SK-N-SH (cell line): ENCODE measurements at regions not wholly inside any gene's neighbourhood (a gene's known extent, or its start where the extent isn't known, plus 50 kb on each side); places are given as distances from the start of the nearest gene placed in this dataset.

Source experiments
- CTCF ChIA-PET: fragments of 300-600, 350-600 bp; formaldehyde crosslinking; extraction: SDS; loops from one replicate; lab custom pipeline; 2021; lab: Yijun Ruan, JAX
- POLR2A ChIA-PET: fragments of 350-600 bp; sonication (Branson Sonifier 250); formaldehyde crosslinking; extraction: SDS; loops from one replicate; lab custom pipeline; 2020; ENCODE audit warnings: antibody characterized with exemption, inconsistent platforms; lab: Yijun Ruan, JAX
- DNase-seq: peaks from one replicate; pipeline ENCODE4 v3.0.0; 2012
- H2AFZ ChIP-seq: fragments of 200-600 bp; sonication (generic); 2 replicates; pipeline ENCODE4 v1.8.1; 2016; ENCODE audit warnings: antibody characterized with exemption, mild to moderate bottlenecking, low read depth
- H3F3A ChIP-seq: fragments of 200-600 bp; sonication (generic); replicated peaks from 2 replicates; pipeline ENCODE3; 2016; ENCODE audit warnings: antibody characterized with exemption, mild to moderate bottlenecking; ENCODE audit not compliant: insufficient read depth
- H3K27ac ChIP-seq, 2 experiments: fragments of 200-500 bp in 1 of 2; fragments of 200-600 bp in 1 of 2; sonication (Bioruptor generic) in 1 of 2; sonication (generic), shearing (Covaris generic) in 1 of 2; 2 replicates each; pipeline versions ENCODE4 v1.5.1 to v1.6.1; 2014 to 2016; ENCODE audit warnings: low read depth in 2 of 2, inconsistent platforms in 1 of 2, low read length in 1 of 2, mild to moderate bottlenecking in 1 of 2, mixed read lengths in 1 of 2
- H3K27me3 ChIP-seq: fragments of 200-600 bp; sonication (generic), shearing (Covaris generic); 2 replicates; pipeline ENCODE4 v1.6.1; 2016; ENCODE audit warnings: mixed run types; ENCODE audit not compliant: insufficient read depth
- H3K36me3 ChIP-seq, 2 experiments: fragments of 200-500 bp in 1 of 2; fragments of 200-600 bp in 1 of 2; sonication (Bioruptor generic) in 1 of 2; sonication (generic) in 1 of 2; replicated peaks in 1 of 2; 2 replicates each; pipeline versions ENCODE3 to v1.5.1; 2014 to 2016; ENCODE audit warnings: low read length in 1 of 2, mild to moderate bottlenecking in 1 of 2; ENCODE audit not compliant: insufficient read depth in 2 of 2, control insufficient read depth in 1 of 2
- H3K4me1 ChIP-seq, 2 experiments: fragments of 200-500 bp in 1 of 2; fragments of 200-600 bp in 1 of 2; sonication (Bioruptor generic) in 1 of 2; sonication (generic), shearing (Covaris generic) in 1 of 2; 2 replicates each; pipeline versions ENCODE4 v1.5.1 to v1.6.1; 2014 to 2016; ENCODE audit warnings: low read depth in 1 of 2, low read length in 1 of 2, mixed run types in 1 of 2; ENCODE audit not compliant: insufficient read depth in 2 of 2, control insufficient read depth in 1 of 2
- H3K4me2 ChIP-seq: fragments of 200-600 bp; sonication (generic), shearing (Covaris generic); 2 replicates; pipeline ENCODE4 v1.6.1; 2017; ENCODE audit warnings: mixed run types
- H3K4me3 ChIP-seq, 2 experiments: fragments of 200-500 bp in 1 of 2; fragments of 200-600 bp in 1 of 2; sonication (Bioruptor generic) in 1 of 2; sonication (generic), shearing (Covaris generic) in 1 of 2; 2 replicates each; pipeline versions ENCODE4 v1.5.1 to v1.8.1; 2014 to 2016; ENCODE audit warnings: low read depth in 2 of 2, inconsistent platforms in 1 of 2, low read length in 1 of 2, mild to moderate bottlenecking in 1 of 2, mixed read lengths in 1 of 2, moderate library complexity in 1 of 2
- H3K79me2 ChIP-seq: fragments of 200-600 bp; sonication (generic); 2 replicates; pipeline ENCODE4 v1.8.1; 2017; ENCODE audit warnings: mild to moderate bottlenecking; ENCODE audit not compliant: insufficient read depth
- H3K9ac ChIP-seq: fragments of 200-600 bp; sonication (generic); 2 replicates; pipeline ENCODE4 v1.6.1; 2017; ENCODE audit warnings: mixed run types
- H3K9me2 ChIP-seq: fragments of 200-600 bp; sonication (generic); 2 replicates; pipeline ENCODE4 v1.6.1; 2017; ENCODE audit warnings: mixed run types
- H3K9me3 ChIP-seq: fragments of 200-600 bp; sonication (generic); 2 replicates; pipeline ENCODE4 v1.6.1; 2017; ENCODE audit warnings: mixed run types, mild to moderate bottlenecking, moderate library complexity
- H4K20me1 ChIP-seq: fragments of 200-600 bp; sonication (generic); 2 replicates; pipeline ENCODE4 v1.6.1; 2017; ENCODE audit warnings: mild to moderate bottlenecking, mixed run types; ENCODE audit not compliant: insufficient read depth
- CHD2 ChIP-seq: fragments of 150-350 bp; IDR thresholded peaks from 2 replicates; pipeline ENCODE4 v1.6.1; 2018; ENCODE audit warnings: low read length; ENCODE audit not compliant: partially characterized antibody
- CTCF ChIP-seq: fragments of 200-600 bp; sonication (generic); IDR thresholded peaks from 2 replicates; pipeline ENCODE4 v1.6.1; 2017; ENCODE audit warnings: antibody characterized with exemption, mild to moderate bottlenecking, moderate library complexity
- ELF1 ChIP-seq: IDR thresholded peaks from 2 replicates; pipeline ENCODE4 v1.4.0; 2012
- EP300 ChIP-seq, 2 experiments: IDR thresholded peaks; 2 replicates each; pipeline versions ENCODE4 v1.4.0 to v1.6.1; 2012; ENCODE audit warnings: borderline replicate concordance in 1 of 2, low read depth in 1 of 2, low read length in 1 of 2
- GABPA ChIP-seq: IDR thresholded peaks from 2 replicates; pipeline ENCODE4 v1.4.0; 2012; ENCODE audit warnings: low read depth, mild to moderate bottlenecking
- IRF3 ChIP-seq: fragments of 150-350 bp; IDR thresholded peaks from 2 replicates; pipeline ENCODE4 v1.6.1; 2016; ENCODE audit warnings: mild to moderate bottlenecking, low read depth, low read length
- JUND ChIP-seq: IDR thresholded peaks from 2 replicates; pipeline ENCODE4 v1.4.0; 2012
- MEF2A ChIP-seq: IDR thresholded peaks from 2 replicates; pipeline ENCODE4 v1.4.0; 2012; ENCODE audit warnings: low read depth, borderline replicate concordance
- MXI1 ChIP-seq: IDR thresholded peaks from 2 replicates; pipeline ENCODE4 v1.6.1; 2012; ENCODE audit warnings: mild to moderate bottlenecking, low read depth, low read length, improper control_type of control experiment
- NFIC ChIP-seq: IDR thresholded peaks from 2 replicates; pipeline ENCODE4 v1.4.0; 2012; ENCODE audit warnings: borderline replicate concordance
- NRF1 ChIP-seq: IDR thresholded peaks from 2 replicates; pipeline ENCODE4 v1.6.1; 2012; ENCODE audit warnings: low read depth, mild to moderate bottlenecking, low read length
- PBX3 ChIP-seq: IDR thresholded peaks from 2 replicates; pipeline ENCODE4; 2012
- POLR2AphosphoS5 ChIP-seq: IDR thresholded peaks from 2 replicates; pipeline ENCODE4 v1.6.1; 2012; ENCODE audit warnings: low read depth, low read length
- RAD21 ChIP-seq: IDR thresholded peaks from 2 replicates; pipeline ENCODE4 v1.6.1; 2012; ENCODE audit warnings: mild to moderate bottlenecking, low read length
- RCOR1 ChIP-seq: fragments of 150-350 bp; IDR thresholded peaks from 2 replicates; pipeline ENCODE4 v1.6.1; 2017; ENCODE audit warnings: antibody characterized with exemption, low read length
- SMC3 ChIP-seq: IDR thresholded peaks from 2 replicates; pipeline ENCODE4 v1.6.1; 2012; ENCODE audit warnings: low read depth, low read length, improper control_type of control experiment
- USF2 ChIP-seq: fragments of 150-350 bp; IDR thresholded peaks from 2 replicates; pipeline ENCODE4 v1.6.1; 2017; ENCODE audit warnings: antibody characterized with exemption, low read length, low read depth, borderline replicate concordance
- YY1 ChIP-seq: IDR thresholded peaks from 2 replicates; pipeline ENCODE4 v1.4.0; 2012; ENCODE audit warnings: low read depth, mild to moderate bottlenecking
- WGBS: methylation state at CpG from one replicate; pipeline ENCODE4 v1.1.6; 2017; ENCODE audit warnings: low lambda C conversion rate; 5-methylcytosine and 5-hydroxymethylcytosine counted together
- TF ChIP-seq, protein P1 (sequence below): IDR thresholded peaks from 2 replicates; pipeline ENCODE4 v1.4.0; 2012; ENCODE audit warnings: low read depth, borderline replicate concordance

- TF ChIP-seq, protein P1, sequence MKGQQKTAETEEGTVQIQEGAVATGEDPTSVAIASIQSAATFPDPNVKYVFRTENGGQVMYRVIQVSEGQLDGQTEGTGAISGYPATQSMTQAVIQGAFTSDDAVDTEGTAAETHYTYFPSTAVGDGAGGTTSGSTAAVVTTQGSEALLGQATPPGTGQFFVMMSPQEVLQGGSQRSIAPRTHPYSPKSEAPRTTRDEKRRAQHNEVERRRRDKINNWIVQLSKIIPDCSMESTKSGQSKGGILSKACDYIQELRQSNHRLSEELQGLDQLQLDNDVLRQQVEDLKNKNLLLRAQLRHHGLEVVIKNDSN, result no peak
- TF ChIP-seq PBX3 (no peak), CHD2 (no peak), SMC3 (no peak), MEF2A (no peak), RCOR1 (no peak), CTCF (no peak), EP300 (IDR thresholded peaks at IDR 0.05; ENCODE audit: borderline replicate concordance in 1 of 2, low read depth in 1 of 2, low read length in 1 of 2) (no peak), USF2 (no peak), POLR2AphosphoS5 (no peak), RAD21 (no peak), YY1 (no peak), JUND (no peak), GABPA (no peak), NFIC (no peak), MXI1 (no peak), IRF3 (no peak), NRF1 (no peak), ELF1 (no peak)
- POLR2A ChIA-PET, result no interaction called here
- WGBS, result 48% methylated on average over 4 of the region's 4 CpGs
- Histone ChIP-seq H3K27me3 (no peaks in the 10 kb centered on the region; the same call in 1 of the 2 replicates), H3K36me3 (no peaks in the 10 kb centered on the region), H4K20me1 (no peaks in the 10 kb centered on the region), H3K9ac (no peak overlapping the region), H3F3A (no peaks in the 10 kb centered on the region), H3K27ac (no peak overlapping the region), H3K4me3 (no peak overlapping the region), H2AFZ (no peak overlapping the region), H3K4me2 (no peak overlapping the region), H3K9me3 (no peaks in the 10 kb centered on the region), H3K4me1 (no peaks in the 10 kb centered on the region; a peak in 1 of 4 replicates), H3K79me2 (no peaks in the 10 kb centered on the region), H3K9me2 (no peaks in the 10 kb centered on the region)
- CTCF ChIA-PET, result no interaction called here
- DNase-seq, result no peak
Measured at GRCh38 chr15:29435811-29436210, 166.2 kb upstream of the NSMCE3 start.
